ENCODE measurements at regions not wholly inside any gene's neighbourhood (a gene's known extent, or its start where the extent isn't known, plus 50 kb on each side); places are given as distances from the start of the nearest gene placed in this dataset.
A peak's percentile ranks its signal among the peaks of the same experiment; 100 is the strongest.

- Histone ChIP-seq H2AFZ (ENCODE audit: low read length) (peak overlapping the region; percentile 53; the same call in 1 of the 2 replicates), H3K4me1 (ENCODE audit: insufficient read depth, low read length, poor library complexity, severe bottlenecking) (peaks cover 4% of the 10 kb centered on the region), H3K4me2 (ENCODE audit: low read length) (no peak overlapping the region), H3K79me2 (ENCODE audit: insufficient read depth, low read depth, low read length) (no peaks in the 10 kb centered on the region), H3K4me3 (ENCODE audit: low read depth, low read length, poor library complexity, severe bottlenecking) (no peak overlapping the region), H3K9me3 (ENCODE audit: low read length) (no peaks in the 10 kb centered on the region), H4K20me1 (ENCODE audit: insufficient read depth, low read length) (no peaks in the 10 kb centered on the region), H3K9me2 (ENCODE audit: insufficient read depth, low read length) (no peaks in the 10 kb centered on the region), H3K27ac (ENCODE audit: low read depth, low read length, poor library complexity, severe bottlenecking) (no peak overlapping the region), H3K36me3 (ENCODE audit: insufficient read depth, low read length) (no peaks in the 10 kb centered on the region)
- no TSS peak for BruUV-seq (replicated peaks)
- POLR2A ChIA-PET, result no interaction called here
- peak; percentile 68 for DNase-seq (ENCODE audit: low spot score)
- CTCF ChIA-PET (ENCODE audit: unreplicated experiment), result interaction anchor here (0.6 to 1.4 kb wide), 2 partner anchors 42 to 303 kb away, joined by 3 to 5 read pairs; no protein-coding TSS in a partner anchor
- intact Hi-C loops (cut with micrococcal nuclease; ENCODE audit: unreplicated experiment), result loop anchor here (1.0 to 10.0 kb wide), 5 partner anchors 43 to 562 kb away; partner anchors contain the start of genes ARFIP1 and TIGD4
- TF ChIP-seq EZH2phosphoT487 (IDR thresholded peaks at IDR 0.05; ENCODE audit: borderline replicate concordance, low read depth, low read length) (no peak), CTCF (conservative IDR thresholded peaks at IDR 0.05; ENCODE audit: low read length) (peak; percentile 98)
These were observed 119.1 kb upstream of the TRIM2 start for GRCh38 chr4:153084980-153085630.

GRCh38 chr4:153087671-153088194 is 116.5 kb upstream of the TRIM2 start:
- CTCF ChIA-PET (ENCODE audit: unreplicated experiment), result no interaction called here
- intact Hi-C loops (cut with micrococcal nuclease; ENCODE audit: unreplicated experiment), result loop anchor here (10.0 kb wide), 1 partner anchor 313 kb away; the partner anchor contains the start of genes ARFIP1 and TIGD4
- POLR2A ChIA-PET, result interaction anchor here (0.6 to 0.7 kb wide), 2 partner anchors 10 to 256 kb away, joined by 3 read pairs; no protein-coding TSS in a partner anchor

More at GRCh38 chr4:153087671-153088194, 116.5 kb upstream of the TRIM2 start:
- H3K36me3 ChIP-seq (ENCODE audit: insufficient read depth, low read length), result no peaks in the 10 kb centered on the region
- no TSS peak for BruUV-seq (replicated peaks)
- H3K79me2 ChIP-seq (ENCODE audit: insufficient read depth, low read depth, low read length), result no peaks in the 10 kb centered on the region
- no peak for DNase-seq (ENCODE audit: low spot score)
- H3K27ac ChIP-seq (ENCODE audit: low read depth, low read length, poor library complexity, severe bottlenecking), result no peak overlapping the region
- H3K4me3 ChIP-seq (ENCODE audit: low read depth, low read length, poor library complexity, severe bottlenecking), result no peak overlapping the region
- H3K9me2 ChIP-seq (ENCODE audit: insufficient read depth, low read length), result no peaks in the 10 kb centered on the region
- H4K20me1 ChIP-seq (ENCODE audit: insufficient read depth, low read length), result no peaks in the 10 kb centered on the region
- H3K4me1 ChIP-seq (ENCODE audit: insufficient read depth, low read length, poor library complexity, severe bottlenecking), result peaks cover 4% of the 10 kb centered on the region
- H2AFZ ChIP-seq (ENCODE audit: low read length), result no peak overlapping the region
- TF ChIP-seq CTCF (conservative IDR thresholded peaks at IDR 0.05; ENCODE audit: low read length) (no peak), EZH2phosphoT487 (IDR thresholded peaks at IDR 0.05; ENCODE audit: borderline replicate concordance, low read depth, low read length) (no peak)
- no peak overlapping the region for H3K4me2 ChIP-seq (ENCODE audit: low read length)
- H3K9me3 ChIP-seq (ENCODE audit: low read length), result no peaks in the 10 kb centered on the region

All from OCI-LY7 (cell line).